ENCODE measurements at regions not wholly inside any gene's neighbourhood (a gene's known extent, or its start where the extent isn't known, plus 50 kb on each side); places are given as distances from the start of the nearest gene placed in this dataset.

DNA sequence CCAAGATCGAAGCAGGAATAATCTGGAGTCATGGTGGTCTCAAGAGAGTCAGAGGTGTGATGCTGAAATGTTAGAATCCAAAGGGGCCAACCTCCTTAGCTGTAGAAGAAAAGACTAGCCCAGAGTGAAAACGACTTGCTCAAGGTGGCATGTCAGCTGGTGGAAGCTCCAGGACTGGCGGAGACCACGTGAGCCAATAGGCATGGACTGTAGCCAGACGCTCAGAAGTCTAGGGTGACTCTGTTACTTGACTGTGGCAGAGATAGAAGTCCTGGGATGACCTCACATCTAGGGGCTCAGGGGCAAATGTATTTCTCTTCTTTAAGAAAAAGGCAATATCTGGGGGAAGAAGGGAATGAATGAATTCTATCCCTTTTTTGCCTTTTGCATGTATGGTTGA, 267.4 kb downstream of the ATG4C start:
- intact Hi-C loops (cut with DNase I) = no loop called here
- 73 to 77% (median 74%) methylated on average over 5 of the region's 5 CpGs for WGBS, 4 donors
- H3K36me3 ChIP-seq = no peaks in the 10 kb centered on the region

GRCh38 chr1:63051886-63052285, 268.0 kb downstream of the ATG4C start:
- TF ChIP-seq, protein P1, sequence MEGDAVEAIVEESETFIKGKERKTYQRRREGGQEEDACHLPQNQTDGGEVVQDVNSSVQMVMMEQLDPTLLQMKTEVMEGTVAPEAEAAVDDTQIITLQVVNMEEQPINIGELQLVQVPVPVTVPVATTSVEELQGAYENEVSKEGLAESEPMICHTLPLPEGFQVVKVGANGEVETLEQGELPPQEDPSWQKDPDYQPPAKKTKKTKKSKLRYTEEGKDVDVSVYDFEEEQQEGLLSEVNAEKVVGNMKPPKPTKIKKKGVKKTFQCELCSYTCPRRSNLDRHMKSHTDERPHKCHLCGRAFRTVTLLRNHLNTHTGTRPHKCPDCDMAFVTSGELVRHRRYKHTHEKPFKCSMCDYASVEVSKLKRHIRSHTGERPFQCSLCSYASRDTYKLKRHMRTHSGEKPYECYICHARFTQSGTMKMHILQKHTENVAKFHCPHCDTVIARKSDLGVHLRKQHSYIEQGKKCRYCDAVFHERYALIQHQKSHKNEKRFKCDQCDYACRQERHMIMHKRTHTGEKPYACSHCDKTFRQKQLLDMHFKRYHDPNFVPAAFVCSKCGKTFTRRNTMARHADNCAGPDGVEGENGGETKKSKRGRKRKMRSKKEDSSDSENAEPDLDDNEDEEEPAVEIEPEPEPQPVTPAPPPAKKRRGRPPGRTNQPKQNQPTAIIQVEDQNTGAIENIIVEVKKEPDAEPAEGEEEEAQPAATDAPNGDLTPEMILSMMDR (IDR thresholded peaks at IDR 0.05) = no peak
- TF ChIP-seq POLR2A (IDR thresholded peaks at IDR 0.05) = no peak
- H3K4me3 ChIP-seq = no peak overlapping the region
- no peaks in the 10 kb centered on the region for H3K36me3 ChIP-seq
- WGBS, 4 donors = 83 to 100% (median 88%) methylated on average over 5 to 6 of the region's 6 CpGs
- no peak for ATAC-seq
- H3K9me3 ChIP-seq = no peaks in the 10 kb centered on the region
- no peak for DNase-seq
- intact Hi-C loops (cut with DNase I) = no loop called here
- no peaks in the 10 kb centered on the region for H3K27me3 ChIP-seq
- no peak overlapping the region for H3K27ac ChIP-seq
- no peaks in the 10 kb centered on the region for H3K4me1 ChIP-seq

More for the DNA sequence above, 267.4 kb downstream of the ATG4C start:
- H3K27ac ChIP-seq = no peak overlapping the region
- ATAC-seq (no peak), DNase-seq (no peak)
- H3K9me3 ChIP-seq = no peaks in the 10 kb centered on the region
- no peaks in the 10 kb centered on the region for H3K4me1 ChIP-seq
- no peak overlapping the region for H3K4me3 ChIP-seq
- no peak for TF ChIP-seq POLR2A (IDR thresholded peaks at IDR 0.05)
- TF ChIP-seq, protein P1 (IDR thresholded peaks at IDR 0.05) = no peak
- H3K27me3 ChIP-seq = no peaks in the 10 kb centered on the region

GRCh38 chr1:63054184-63054583, 268.2 kb upstream of the FOXD3 start:
- intact Hi-C loops (cut with DNase I) = no loop called here
- DNase-seq = no peak
- Histone ChIP-seq H3K36me3 (no peaks in the 10 kb centered on the region), H3K27ac (no peak overlapping the region), H3K9me3 (no peaks in the 10 kb centered on the region), H3K4me1 (no peaks in the 10 kb centered on the region), H3K4me3 (no peak overlapping the region), H3K27me3 (no peaks in the 10 kb centered on the region)
- ATAC-seq = no peak
- TF ChIP-seq POLR2A (IDR thresholded peaks at IDR 0.05) = no peak
- TF ChIP-seq, protein P1 (IDR thresholded peaks at IDR 0.05) = no peak
- 67 to 73% (median 70%) methylated on average over 4 of the region's 4 CpGs for WGBS, 4 donors

DNA sequence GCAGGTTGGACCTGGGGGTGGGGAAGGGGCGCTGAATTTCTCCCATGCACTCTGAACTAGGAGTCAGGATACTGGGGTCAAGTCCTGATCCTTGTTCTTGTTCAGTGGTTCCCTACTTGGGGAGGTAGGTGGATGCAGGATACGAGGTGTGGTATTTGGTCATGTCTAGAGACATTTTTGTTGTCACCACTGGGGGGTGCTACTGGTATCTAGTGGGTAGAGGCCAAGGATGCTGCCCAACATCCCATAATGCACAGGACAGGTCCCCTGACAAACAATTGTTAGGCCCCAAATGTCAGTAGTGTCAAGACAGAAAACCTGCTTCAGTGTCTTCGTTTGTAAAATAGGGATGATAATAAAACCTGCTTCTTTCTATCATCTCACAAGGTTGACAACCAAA, 259.0 kb upstream of the FOXD3 start:
- Histone ChIP-seq H3K9me3 (no peaks in the 10 kb centered on the region), H3K27me3 (peaks cover 0 to 3% (median 0%) of the 10 kb centered on the region in 9 donors), H3K4me3 (no peak overlapping the region), H3K4me1 (no peaks in the 10 kb centered on the region), H3K27ac (no peak overlapping the region), H3K36me3 (no peaks in the 10 kb centered on the region)
- WGBS, 4 donors = 16 to 56% (median 46%) methylated on average over 3 of the region's 3 CpGs
- intact Hi-C loops (cut with DNase I) = loop anchor here in 1 of 10 donors (10.0 kb wide), 1 partner anchor 89 kb away; no protein-coding TSS in a partner anchor
- DNase-seq (no peak), ATAC-seq (no peak)
- TF ChIP-seq POLR2A (IDR thresholded peaks at IDR 0.05) = no peak
- TF ChIP-seq, protein P1 (IDR thresholded peaks at IDR 0.05) = no peak
